Upper lobe of left lung (tissue), 4 donors: ENCODE measurements at regions not wholly inside any gene's neighbourhood (a gene's known extent, or its start where the extent isn't known, plus 50 kb on each side); places are given as distances from the start of the nearest gene placed in this dataset.
"Not testable (repeated sequence)": the region's sequence is repeated elsewhere in the genome, so short reads cannot be mapped to it uniquely, and the experiment has no call there.

Experiments used
- CTCF ChIP-seq, 6 experiments: fragments of 450-650 bp in 4 of 6; fragments of 200-600 bp in 2 of 6; sonication (generic) in 2 of 6; IDR thresholded peaks; one replicate each; pipeline ENCODE4 v1.5.1; 2016 to 2019; ENCODE audit warnings: antibody characterized with exemption in 6 of 6
- POLR2A ChIP-seq, 4 donors: fragments of 450-650 bp; IDR thresholded peaks; one replicate each; pipeline ENCODE4 v1.5.1; 2016 to 2017; ENCODE audit warnings: antibody characterized with exemption in 4 of 4, mild to moderate bottlenecking in 2 of 4
- POLR2AphosphoS5 ChIP-seq, 2 donors: sonication (generic); formaldehyde crosslinking; IDR thresholded peaks; one replicate each; pipeline ENCODE4 v1.5.1; 2017; ENCODE audit warnings: antibody characterized with exemption in 2 of 2

- TF ChIP-seq POLR2A, CTCF, POLR2AphosphoS5 (IDR thresholded peaks at IDR 0.05): not testable (repeated sequence)
Observed at GRCh38 chr1:144104000-144104677, 132.4 kb upstream of the FAM72C start.
